ENCODE measurements at regions not wholly inside any gene's neighbourhood (a gene's known extent, or its start where the extent isn't known, plus 50 kb on each side); places are given as distances from the start of the nearest gene placed in this dataset.
"Not testable (repeated sequence)": the region's sequence is repeated elsewhere in the genome, so short reads cannot be mapped to it uniquely, and the experiment has no call there.

DNA sequence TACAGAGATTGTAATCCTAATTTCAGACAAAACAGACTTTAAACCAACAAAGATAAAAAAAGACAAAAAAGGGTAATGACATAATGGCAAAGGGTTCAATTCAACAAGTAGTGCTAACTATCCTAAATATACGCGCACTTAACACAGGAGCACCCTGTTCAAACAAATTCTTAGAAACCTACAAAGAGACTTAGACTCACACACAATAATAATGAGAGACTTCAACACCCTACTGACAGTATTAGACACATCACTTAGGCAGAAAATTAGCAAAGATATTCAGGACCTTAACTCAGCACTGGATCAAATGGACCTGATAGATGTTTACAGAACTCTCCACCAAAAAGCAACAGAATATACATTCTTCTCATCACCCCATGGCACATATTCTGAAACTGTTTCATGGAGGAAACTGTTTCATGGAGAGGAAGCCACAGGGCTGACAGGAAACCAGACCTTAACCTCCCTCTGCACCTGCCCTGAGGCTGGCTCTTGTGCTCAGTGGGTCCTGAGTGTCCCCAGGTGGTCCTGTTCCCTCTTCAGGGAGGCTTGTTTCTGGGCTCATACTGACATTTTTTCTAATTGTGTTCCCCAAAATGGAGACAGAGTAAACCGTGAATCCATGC is 54.7 kb downstream of the OR4M2 start:
- not testable (repeated sequence) for H3K4me1 Mint-ChIP-seq, H3K27ac Mint-ChIP-seq, H3K27me3 Mint-ChIP-seq, H3K9me3 Mint-ChIP-seq, H3K4me3 Mint-ChIP-seq, DNase-seq
- ATAC-seq = peak; percentile 52

GRCh38 chr15:22137572-22137971 is 57.2 kb downstream of the OR4M2 start:
- DNase-seq, H3K4me3 Mint-ChIP-seq, H3K27me3 Mint-ChIP-seq, H3K27ac Mint-ChIP-seq, ATAC-seq, H3K9me3 Mint-ChIP-seq, H3K4me1 Mint-ChIP-seq: not testable (repeated sequence)

GRCh38 chr15:22141106-22141505 is 60.8 kb downstream of the OR4M2 start:
- not testable (repeated sequence) for H3K9me3 Mint-ChIP-seq, ATAC-seq

GRCh38 chr15:22148109-22148508 is 67.8 kb downstream of the OR4M2 start:
- H3K27ac Mint-ChIP-seq, H3K4me1 Mint-ChIP-seq, H3K27me3 Mint-ChIP-seq, DNase-seq, H3K4me3 Mint-ChIP-seq, H3K9me3 Mint-ChIP-seq: not testable (repeated sequence)
- ATAC-seq = peak; percentile 92

More at GRCh38 chr15:22141106-22141505, 60.8 kb downstream of the OR4M2 start:
- H3K27ac Mint-ChIP-seq, H3K4me1 Mint-ChIP-seq, H3K4me3 Mint-ChIP-seq, DNase-seq, H3K27me3 Mint-ChIP-seq: not testable (repeated sequence)

DNA sequence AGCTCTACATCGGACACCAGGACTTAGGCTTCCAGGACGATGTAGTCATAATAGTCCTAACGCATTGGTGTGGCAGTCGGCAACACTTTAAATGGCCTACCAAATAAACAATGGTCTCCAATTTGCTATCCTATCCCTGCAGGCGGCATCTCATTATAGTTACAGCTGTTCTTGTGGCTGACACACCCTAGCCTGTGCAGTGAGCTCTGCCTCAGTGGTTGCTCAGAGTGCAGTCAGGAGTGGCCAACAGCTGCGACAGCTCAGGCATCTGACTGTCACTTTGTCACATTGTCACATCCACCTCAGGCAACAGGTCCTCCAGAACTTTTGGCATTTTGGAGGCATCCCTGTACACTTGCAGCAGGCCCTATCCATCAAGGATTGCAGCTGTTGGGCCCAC is 77.9 kb downstream of the OR4M2 start:
- not testable (repeated sequence) for H3K9me3 Mint-ChIP-seq, ATAC-seq, H3K27me3 Mint-ChIP-seq, H3K4me3 Mint-ChIP-seq, DNase-seq, H3K4me1 Mint-ChIP-seq, H3K27ac Mint-ChIP-seq

DNA sequence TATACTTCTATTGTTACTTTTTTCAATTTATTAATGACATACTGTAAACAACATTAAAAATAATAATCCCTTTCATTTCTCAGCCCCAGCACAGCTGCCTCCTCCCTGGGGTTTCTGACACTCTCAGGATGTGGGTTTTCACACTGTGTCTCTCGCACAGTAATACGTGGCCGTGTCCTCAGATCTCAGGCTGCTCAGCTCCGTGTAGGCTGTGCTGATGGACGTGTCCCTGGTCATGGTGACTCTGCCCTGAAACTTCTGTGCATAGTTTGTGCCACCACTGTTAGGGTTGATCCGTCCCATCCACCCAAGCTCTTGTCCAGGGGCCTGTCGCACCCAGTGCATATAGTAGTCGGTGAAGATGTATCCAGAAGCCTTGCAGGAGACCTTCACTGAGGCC is 80.0 kb downstream of the OR4M2 start:
- H3K4me1 Mint-ChIP-seq, H3K9me3 Mint-ChIP-seq, H3K4me3 Mint-ChIP-seq, H3K27me3 Mint-ChIP-seq, DNase-seq, H3K27ac Mint-ChIP-seq: not testable (repeated sequence)
- peak; percentile 75 for ATAC-seq

DNA sequence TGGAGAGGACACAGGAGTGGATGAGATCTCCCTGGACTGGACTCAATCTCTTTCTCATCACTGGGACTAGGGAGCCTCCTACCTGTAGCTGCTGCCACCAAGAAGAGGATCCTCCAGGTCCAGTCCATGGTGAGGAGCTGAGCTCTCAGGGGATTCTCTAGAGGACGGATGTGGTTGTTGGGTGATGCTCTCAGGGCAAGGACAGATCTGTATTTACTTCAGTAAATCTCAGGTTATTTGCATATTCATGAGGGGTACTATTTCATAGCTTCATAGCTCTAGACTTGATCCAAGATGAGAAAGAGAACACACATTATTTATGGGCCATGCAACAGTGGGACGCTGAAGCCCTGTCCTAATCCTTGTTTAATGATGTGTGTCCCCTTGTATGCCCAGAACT is 80.4 kb downstream of the OR4M2 start:
- not testable (repeated sequence) for H3K27me3 Mint-ChIP-seq, H3K4me1 Mint-ChIP-seq, H3K9me3 Mint-ChIP-seq, H3K27ac Mint-ChIP-seq, DNase-seq, H3K4me3 Mint-ChIP-seq
- ATAC-seq = peak; percentile 85

DNA sequence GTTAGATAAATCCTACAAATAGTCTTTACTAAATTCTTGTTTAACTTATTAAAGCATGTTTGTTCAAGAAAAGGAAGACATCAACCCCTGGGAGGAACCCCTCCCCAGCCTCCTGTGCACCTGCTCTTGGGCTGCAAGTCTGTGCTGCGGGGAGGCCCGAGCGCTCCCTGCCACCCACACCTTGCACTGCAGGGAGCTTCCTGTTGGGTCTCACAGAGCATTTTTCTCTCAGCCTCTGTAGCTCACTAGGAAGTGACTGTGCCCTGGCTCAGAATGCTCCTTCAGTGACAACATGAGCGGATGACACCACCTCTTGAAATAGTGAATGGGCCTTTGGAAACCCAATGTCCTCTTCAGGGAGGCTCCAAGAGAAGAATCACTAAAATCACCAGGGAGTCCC is 81.1 kb downstream of the OR4M2 start:
- not testable (repeated sequence) for DNase-seq, H3K4me3 Mint-ChIP-seq, H3K27ac Mint-ChIP-seq, H3K9me3 Mint-ChIP-seq, H3K4me1 Mint-ChIP-seq, H3K27me3 Mint-ChIP-seq
- ATAC-seq = peak; percentile 79

DNA sequence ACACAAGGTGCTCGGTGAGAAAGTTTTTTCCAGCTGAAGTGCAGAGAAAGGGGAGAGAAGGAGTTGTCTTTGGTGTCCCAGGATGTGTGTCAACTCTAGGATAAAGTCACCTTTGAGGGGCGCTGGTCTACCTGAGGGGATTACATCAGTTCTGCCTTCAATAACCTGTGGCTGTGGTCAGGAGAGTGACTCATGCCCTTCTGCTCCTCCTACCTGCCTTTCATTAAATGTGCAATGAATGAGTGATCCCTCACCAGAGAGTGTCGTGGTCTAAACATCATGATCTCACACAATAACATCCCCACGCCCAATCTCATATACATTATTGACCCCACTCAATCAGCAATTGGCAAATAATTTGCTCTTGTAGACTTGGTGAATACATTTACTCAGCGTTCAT is 83.4 kb downstream of the OR4M2 start:
- peak; percentile 71 for ATAC-seq
- not testable (repeated sequence) for H3K4me3 Mint-ChIP-seq, H3K27ac Mint-ChIP-seq, H3K27me3 Mint-ChIP-seq, H3K4me1 Mint-ChIP-seq, H3K9me3 Mint-ChIP-seq, DNase-seq

GRCh38 chr15:22167521-22167920 is 87.2 kb downstream of the OR4M2 start:
- not testable (repeated sequence) for H3K27ac Mint-ChIP-seq

GRCh38 chr15:22173029-22173998 is 93.0 kb downstream of the OR4M2 start:
- H3K27ac Mint-ChIP-seq, H3K27me3 Mint-ChIP-seq, H3K4me3 Mint-ChIP-seq, DNase-seq, H3K9me3 Mint-ChIP-seq, H3K4me1 Mint-ChIP-seq: not testable (repeated sequence)
- ATAC-seq = peak; percentile 83

More at GRCh38 chr15:22167521-22167920, 87.2 kb downstream of the OR4M2 start:
- not testable (repeated sequence) for DNase-seq, H3K9me3 Mint-ChIP-seq, H3K4me3 Mint-ChIP-seq, H3K27me3 Mint-ChIP-seq, H3K4me1 Mint-ChIP-seq
- peak; percentile 55 for ATAC-seq

GRCh38 chr15:22174088-22174487 is 93.8 kb downstream of the OR4M2 start:
- DNase-seq, H3K4me3 Mint-ChIP-seq, H3K27me3 Mint-ChIP-seq, H3K27ac Mint-ChIP-seq, H3K4me1 Mint-ChIP-seq, H3K9me3 Mint-ChIP-seq: not testable (repeated sequence)
- ATAC-seq = peak; percentile 57

DNA sequence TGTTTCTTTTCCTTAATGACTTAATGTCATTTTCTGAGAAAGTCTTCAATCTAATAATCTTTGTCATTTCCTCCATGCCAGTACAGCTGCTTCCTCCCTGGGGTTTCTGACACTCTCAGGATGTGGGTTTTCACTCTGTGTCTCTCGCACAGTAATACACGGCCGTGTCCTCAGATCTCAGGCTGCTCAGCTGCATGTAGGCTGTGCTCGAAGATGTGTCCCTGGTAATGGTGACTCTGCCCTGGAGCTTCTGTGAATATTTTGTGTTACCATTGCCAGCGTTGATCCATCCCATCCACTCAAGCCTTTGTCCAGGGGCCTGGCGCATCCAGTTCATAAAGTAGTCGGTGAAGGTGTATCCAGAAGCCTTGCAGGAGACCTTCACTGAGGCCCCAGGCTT is 97.6 kb downstream of the OR4M2 start:
- not testable (repeated sequence) for H3K27me3 Mint-ChIP-seq, H3K27ac Mint-ChIP-seq, H3K9me3 Mint-ChIP-seq, DNase-seq, H3K4me3 Mint-ChIP-seq, H3K4me1 Mint-ChIP-seq
- peak; percentile 22 for ATAC-seq

GRCh38 chr15:22178438-22178837 is 98.1 kb downstream of the OR4M2 start:
- not testable (repeated sequence) for H3K4me3 Mint-ChIP-seq, DNase-seq, H3K9me3 Mint-ChIP-seq, H3K27ac Mint-ChIP-seq, H3K27me3 Mint-ChIP-seq, H3K4me1 Mint-ChIP-seq
- ATAC-seq = peak; percentile 69

GRCh38 chr15:22179043-22179442 is 98.7 kb downstream of the OR4M2 start:
- not testable (repeated sequence) for DNase-seq, H3K27ac Mint-ChIP-seq, ATAC-seq, H3K4me1 Mint-ChIP-seq, H3K9me3 Mint-ChIP-seq, H3K27me3 Mint-ChIP-seq, H3K4me3 Mint-ChIP-seq

- ATAC-seq = peak; percentile 32
- not testable (repeated sequence) for H3K27me3 Mint-ChIP-seq, H3K4me1 Mint-ChIP-seq, DNase-seq, H3K9me3 Mint-ChIP-seq, H3K4me3 Mint-ChIP-seq, H3K27ac Mint-ChIP-seq
These were observed 100.3 kb downstream of the OR4M2 start for GRCh38 chr15:22180611-22181010.

All from stimulated activated naive CD8-positive, alpha-beta T cell treated with anti-CD3 and anti-CD28 coated beads, Interleukin-15, amount 100 ng/mL, for 72 hours (primary cell).